ENCODE measurements at regions not wholly inside any gene's neighbourhood (a gene's known extent, or its start where the extent isn't known, plus 50 kb on each side); places are given as distances from the start of the nearest gene placed in this dataset.

DNA sequence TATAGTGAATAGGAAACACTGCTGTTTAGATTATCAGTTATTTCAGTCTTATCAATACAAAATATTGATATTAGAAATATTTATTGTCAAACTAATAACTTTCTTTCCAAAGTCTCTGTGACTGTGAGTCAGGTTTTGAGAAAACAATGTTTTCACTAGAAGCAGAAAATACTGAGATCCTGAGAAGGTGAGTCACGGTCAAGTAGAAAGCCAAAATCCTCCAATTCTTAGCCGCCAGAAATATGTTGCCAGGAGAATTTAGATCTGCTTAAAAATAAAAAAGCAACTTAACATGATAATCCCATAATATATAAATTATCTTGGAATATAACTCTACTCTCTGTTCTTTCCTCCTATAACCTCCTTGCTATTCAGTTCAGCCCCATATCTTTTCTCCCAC is 181.9 kb upstream of the NRXN1 start:
- ATAC-seq (no peak), DNase-seq (no peak)
- H3K4me1 ChIP-seq: no peaks in the 10 kb centered on the region
- no peaks in the 10 kb centered on the region for H3K9me3 ChIP-seq
- intact Hi-C loops (cut with DNase I): no loop called here
- H3K4me3 ChIP-seq: no peak overlapping the region
- no peaks in the 10 kb centered on the region for H3K27me3 ChIP-seq (ENCODE audit: low read depth)
- TF ChIP-seq, protein P1, sequence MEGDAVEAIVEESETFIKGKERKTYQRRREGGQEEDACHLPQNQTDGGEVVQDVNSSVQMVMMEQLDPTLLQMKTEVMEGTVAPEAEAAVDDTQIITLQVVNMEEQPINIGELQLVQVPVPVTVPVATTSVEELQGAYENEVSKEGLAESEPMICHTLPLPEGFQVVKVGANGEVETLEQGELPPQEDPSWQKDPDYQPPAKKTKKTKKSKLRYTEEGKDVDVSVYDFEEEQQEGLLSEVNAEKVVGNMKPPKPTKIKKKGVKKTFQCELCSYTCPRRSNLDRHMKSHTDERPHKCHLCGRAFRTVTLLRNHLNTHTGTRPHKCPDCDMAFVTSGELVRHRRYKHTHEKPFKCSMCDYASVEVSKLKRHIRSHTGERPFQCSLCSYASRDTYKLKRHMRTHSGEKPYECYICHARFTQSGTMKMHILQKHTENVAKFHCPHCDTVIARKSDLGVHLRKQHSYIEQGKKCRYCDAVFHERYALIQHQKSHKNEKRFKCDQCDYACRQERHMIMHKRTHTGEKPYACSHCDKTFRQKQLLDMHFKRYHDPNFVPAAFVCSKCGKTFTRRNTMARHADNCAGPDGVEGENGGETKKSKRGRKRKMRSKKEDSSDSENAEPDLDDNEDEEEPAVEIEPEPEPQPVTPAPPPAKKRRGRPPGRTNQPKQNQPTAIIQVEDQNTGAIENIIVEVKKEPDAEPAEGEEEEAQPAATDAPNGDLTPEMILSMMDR (IDR thresholded peaks at IDR 0.05): no peak
- no peak overlapping the region for H3K27ac ChIP-seq
- H3K36me3 ChIP-seq: no peaks in the 10 kb centered on the region

DNA sequence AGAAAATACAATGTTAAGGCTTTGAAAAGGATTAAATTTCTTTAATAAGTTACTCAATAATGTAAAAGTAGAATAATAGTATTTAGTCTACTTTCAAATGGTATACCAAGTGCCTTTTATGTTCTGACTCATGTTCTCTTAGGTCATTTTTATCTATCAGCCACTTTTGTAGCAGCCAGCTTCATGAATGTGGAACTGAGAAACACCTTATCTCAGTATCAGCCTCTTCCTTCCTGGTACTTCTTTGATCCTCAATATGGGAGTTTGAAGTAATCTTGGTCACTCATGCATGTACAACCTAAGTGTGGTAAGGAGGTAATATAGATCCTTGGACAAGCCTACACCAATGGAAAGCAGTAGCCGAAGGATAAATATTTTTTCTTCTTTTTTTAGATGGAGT is 180.4 kb upstream of the NRXN1 start:
- TF ChIP-seq, protein P1 (IDR thresholded peaks at IDR 0.05): no peak

DNA sequence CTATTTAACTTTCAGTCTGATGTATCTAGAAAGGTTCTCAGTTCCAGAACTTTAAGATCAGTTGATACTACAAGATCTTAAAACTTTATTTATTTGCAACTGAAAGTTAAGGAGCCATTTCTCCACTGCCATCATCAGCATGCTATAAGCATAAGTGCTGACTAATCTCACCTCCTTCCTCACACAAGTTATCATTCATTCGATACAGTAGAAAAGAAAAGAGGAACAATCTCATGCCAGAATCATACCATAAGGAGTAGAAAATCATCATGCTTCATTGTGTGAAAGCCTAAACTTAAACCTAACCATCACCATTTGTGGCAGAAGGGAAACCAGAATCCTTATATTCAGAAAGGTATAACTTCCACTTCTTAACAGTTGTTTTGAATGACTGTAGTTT is 176.6 kb upstream of the NRXN1 start:
- H3K36me3 ChIP-seq: no peaks in the 10 kb centered on the region
- ATAC-seq: no peak
- TF ChIP-seq, protein P1 (IDR thresholded peaks at IDR 0.05): no peak
- H3K4me3 ChIP-seq: no peak overlapping the region
- no peak for DNase-seq
- intact Hi-C loops (cut with DNase I): no loop called here
- H3K27me3 ChIP-seq (ENCODE audit: low read depth): no peaks in the 10 kb centered on the region
- H3K27ac ChIP-seq: no peak overlapping the region
- H3K4me1 ChIP-seq: no peaks in the 10 kb centered on the region
- no peaks in the 10 kb centered on the region for H3K9me3 ChIP-seq

More for the DNA sequence above, 180.4 kb upstream of the NRXN1 start:
- DNase-seq (no peak), ATAC-seq (no peak)
- Histone ChIP-seq H3K4me1 (no peaks in the 10 kb centered on the region), H3K4me3 (no peak overlapping the region), H3K27me3 (ENCODE audit: low read depth) (no peaks in the 10 kb centered on the region), H3K27ac (no peak overlapping the region), H3K9me3 (no peaks in the 10 kb centered on the region), H3K36me3 (no peaks in the 10 kb centered on the region)
- intact Hi-C loops (cut with DNase I): no loop called here

DNA sequence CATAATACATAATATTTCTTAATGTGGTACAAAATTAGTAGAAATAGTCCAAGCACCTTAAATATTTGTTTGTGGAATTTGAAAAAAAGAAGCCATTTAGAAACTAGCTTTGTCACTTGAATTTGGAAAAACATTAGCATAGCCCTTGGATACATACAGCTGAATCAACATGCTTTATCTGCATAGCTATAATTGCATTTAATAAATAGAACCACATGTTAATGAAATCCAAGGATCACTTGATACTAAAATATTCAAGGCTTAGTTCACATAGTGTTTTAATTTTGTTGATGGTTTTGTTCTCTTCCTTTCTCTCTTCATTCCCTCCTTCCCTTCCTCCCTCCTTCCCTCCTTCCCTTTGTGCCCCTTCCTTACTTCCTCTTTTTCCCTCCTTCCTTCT is 169.4 kb upstream of the NRXN1 start:
- no peak for DNase-seq

DNA sequence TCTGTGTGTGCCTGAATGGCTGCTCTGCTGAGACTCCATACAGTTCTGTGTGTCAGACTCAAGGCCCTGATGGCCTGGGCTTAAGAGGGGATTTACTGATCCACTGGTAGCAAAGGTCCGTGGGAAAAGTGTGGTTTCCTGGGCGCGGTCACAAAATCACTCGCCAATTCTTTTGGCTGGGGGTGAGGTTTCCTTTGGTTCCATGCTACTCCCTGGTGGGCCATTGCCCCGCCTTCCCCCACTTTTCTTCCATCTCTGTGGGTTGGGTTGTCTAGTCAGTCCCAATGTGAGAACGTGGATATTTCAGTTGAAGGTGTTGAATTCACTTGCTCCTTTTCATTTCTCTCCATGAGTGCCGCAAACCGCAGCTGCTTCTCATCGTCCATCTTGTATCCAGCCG is 162.7 kb upstream of the NRXN1 start:
- TF ChIP-seq, protein P1 (IDR thresholded peaks at IDR 0.05): no peak
- Histone ChIP-seq H3K4me1 (no peaks in the 10 kb centered on the region), H3K27ac (no peak overlapping the region), H3K27me3 (ENCODE audit: low read depth) (no peaks in the 10 kb centered on the region), H3K4me3 (no peak overlapping the region), H3K9me3 (no peaks in the 10 kb centered on the region), H3K36me3 (no peaks in the 10 kb centered on the region)
- ATAC-seq: no peak
- no peak for DNase-seq
- intact Hi-C loops (cut with DNase I): no loop called here

More for the DNA sequence above, 169.4 kb upstream of the NRXN1 start:
- Histone ChIP-seq H3K27me3 (ENCODE audit: low read depth) (no peaks in the 10 kb centered on the region), H3K36me3 (no peaks in the 10 kb centered on the region), H3K27ac (no peak overlapping the region), H3K4me3 (no peak overlapping the region), H3K9me3 (no peaks in the 10 kb centered on the region), H3K4me1 (no peaks in the 10 kb centered on the region)
- TF ChIP-seq, protein P1 (IDR thresholded peaks at IDR 0.05): no peak
- intact Hi-C loops (cut with DNase I): no loop called here
- ATAC-seq: no peak

DNA sequence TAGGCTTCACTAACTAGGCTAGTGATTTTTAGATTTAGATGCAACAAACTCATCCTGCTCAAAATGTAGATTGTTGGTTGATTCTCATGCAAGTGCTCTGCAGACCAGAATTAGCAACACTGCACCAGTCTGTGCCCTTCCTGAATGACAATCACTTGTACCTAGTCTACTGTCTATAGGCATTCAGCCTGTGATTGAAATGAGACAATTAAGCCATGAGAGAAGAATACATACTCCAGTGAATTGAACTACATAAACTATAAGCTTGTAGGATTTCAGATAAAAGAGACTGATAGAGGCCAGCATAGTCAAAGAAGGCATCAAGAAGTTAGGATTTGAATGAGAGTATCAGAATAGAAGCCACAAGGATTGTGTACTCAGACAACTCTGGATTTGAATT is 138.3 kb upstream of the NRXN1 start:
- H3K4me1 ChIP-seq: no peaks in the 10 kb centered on the region
- no peaks in the 10 kb centered on the region for H3K9me3 ChIP-seq
- intact Hi-C loops (cut with DNase I): no loop called here
- TF ChIP-seq, protein P1 (IDR thresholded peaks at IDR 0.05): no peak
- no peak overlapping the region for H3K4me3 ChIP-seq
- H3K27ac ChIP-seq: no peak overlapping the region
- H3K27me3 ChIP-seq (ENCODE audit: low read depth): no peaks in the 10 kb centered on the region
- DNase-seq (no peak), ATAC-seq (no peak)
- no peaks in the 10 kb centered on the region for H3K36me3 ChIP-seq
